ENCODE measurements at regions not wholly inside any gene's neighbourhood (a gene's known extent, or its start where the extent isn't known, plus 50 kb on each side); places are given as distances from the start of the nearest gene placed in this dataset.

DNA sequence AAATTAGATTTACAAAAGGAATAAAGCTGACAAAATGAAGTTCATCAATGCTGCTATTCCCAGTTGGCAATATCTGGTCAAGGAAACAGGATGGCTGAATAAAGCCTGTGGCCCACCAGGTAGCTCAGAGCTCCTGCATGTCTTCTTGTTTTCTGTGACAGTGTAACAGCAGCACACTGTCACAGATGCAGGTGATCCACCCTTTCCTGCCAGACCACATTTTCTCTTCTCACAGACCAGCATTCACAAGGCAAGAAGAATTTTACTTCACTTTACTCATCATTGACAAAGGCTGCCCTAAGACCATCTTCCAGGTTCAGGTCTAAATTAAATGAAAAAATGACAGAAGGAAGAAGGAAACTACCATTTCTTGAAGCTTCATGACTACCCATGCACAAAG lies 166.2 kb upstream of the MEIS1 start:
- no peak for TF ChIP-seq TCF12 (IDR thresholded peaks at IDR 0.05; ENCODE audit: low read depth)
- TF ChIP-seq NFIC (IDR thresholded peaks at IDR 0.05) = no peak
- TF ChIP-seq RAD21 (IDR thresholded peaks at IDR 0.05; ENCODE audit: low read depth) = no peak

DNA sequence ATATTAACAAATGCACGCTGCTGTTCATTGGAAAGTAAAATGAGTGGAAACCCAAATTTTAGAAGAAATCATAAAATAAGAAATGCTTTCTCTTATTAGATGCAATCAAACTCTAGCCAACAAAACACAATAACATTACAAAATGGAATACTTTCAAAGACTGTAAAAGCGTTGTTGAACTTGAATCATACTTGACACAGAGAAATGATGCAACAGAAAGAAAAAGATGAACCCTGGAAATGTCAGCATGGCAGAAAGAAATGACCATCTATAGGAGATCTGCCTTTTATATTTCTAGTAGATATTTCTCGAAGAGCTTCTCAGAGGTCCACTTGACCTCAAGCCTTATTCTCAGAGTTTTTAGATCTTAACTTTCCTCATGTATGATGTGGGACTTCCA lies 170.6 kb upstream of the MEIS1 start:
- TF ChIP-seq YY1 (IDR thresholded peaks at IDR 0.05; ENCODE audit: low read depth) (no peak), CREB1 (IDR thresholded peaks at IDR 0.05; ENCODE audit: low read depth) (no peak), EGR1 (IDR thresholded peaks at IDR 0.05) (no peak), TAF1 (IDR thresholded peaks at IDR 0.05; ENCODE audit: low read depth) (no peak), ZBTB7A (IDR thresholded peaks at IDR 0.05; ENCODE audit: low read depth) (no peak), CEBPB (IDR thresholded peaks at IDR 0.05) (no peak), FOXM1 (IDR thresholded peaks at IDR 0.05; ENCODE audit: borderline replicate concordance, low read depth) (no peak), EP300 (IDR thresholded peaks at IDR 0.05; ENCODE audit: borderline replicate concordance) (no peak), RAD21 (IDR thresholded peaks at IDR 0.05; ENCODE audit: low read depth) (no peak), TCF12 (IDR thresholded peaks at IDR 0.05; ENCODE audit: low read depth) (no peak), TEAD4 (IDR thresholded peaks at IDR 0.05) (no peak), NFIC (IDR thresholded peaks at IDR 0.05) (no peak)
- TF ChIP-seq, protein P1, sequence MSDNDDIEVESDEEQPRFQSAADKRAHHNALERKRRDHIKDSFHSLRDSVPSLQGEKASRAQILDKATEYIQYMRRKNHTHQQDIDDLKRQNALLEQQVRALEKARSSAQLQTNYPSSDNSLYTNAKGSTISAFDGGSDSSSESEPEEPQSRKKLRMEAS (IDR thresholded peaks at IDR 0.05) = no peak
- TF ChIP-seq, protein P2, sequence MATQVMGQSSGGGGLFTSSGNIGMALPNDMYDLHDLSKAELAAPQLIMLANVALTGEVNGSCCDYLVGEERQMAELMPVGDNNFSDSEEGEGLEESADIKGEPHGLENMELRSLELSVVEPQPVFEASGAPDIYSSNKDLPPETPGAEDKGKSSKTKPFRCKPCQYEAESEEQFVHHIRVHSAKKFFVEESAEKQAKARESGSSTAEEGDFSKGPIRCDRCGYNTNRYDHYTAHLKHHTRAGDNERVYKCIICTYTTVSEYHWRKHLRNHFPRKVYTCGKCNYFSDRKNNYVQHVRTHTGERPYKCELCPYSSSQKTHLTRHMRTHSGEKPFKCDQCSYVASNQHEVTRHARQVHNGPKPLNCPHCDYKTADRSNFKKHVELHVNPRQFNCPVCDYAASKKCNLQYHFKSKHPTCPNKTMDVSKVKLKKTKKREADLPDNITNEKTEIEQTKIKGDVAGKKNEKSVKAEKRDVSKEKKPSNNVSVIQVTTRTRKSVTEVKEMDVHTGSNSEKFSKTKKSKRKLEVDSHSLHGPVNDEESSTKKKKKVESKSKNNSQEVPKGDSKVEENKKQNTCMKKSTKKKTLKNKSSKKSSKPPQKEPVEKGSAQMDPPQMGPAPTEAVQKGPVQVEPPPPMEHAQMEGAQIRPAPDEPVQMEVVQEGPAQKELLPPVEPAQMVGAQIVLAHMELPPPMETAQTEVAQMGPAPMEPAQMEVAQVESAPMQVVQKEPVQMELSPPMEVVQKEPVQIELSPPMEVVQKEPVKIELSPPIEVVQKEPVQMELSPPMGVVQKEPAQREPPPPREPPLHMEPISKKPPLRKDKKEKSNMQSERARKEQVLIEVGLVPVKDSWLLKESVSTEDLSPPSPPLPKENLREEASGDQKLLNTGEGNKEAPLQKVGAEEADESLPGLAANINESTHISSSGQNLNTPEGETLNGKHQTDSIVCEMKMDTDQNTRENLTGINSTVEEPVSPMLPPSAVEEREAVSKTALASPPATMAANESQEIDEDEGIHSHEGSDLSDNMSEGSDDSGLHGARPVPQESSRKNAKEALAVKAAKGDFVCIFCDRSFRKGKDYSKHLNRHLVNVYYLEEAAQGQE (IDR thresholded peaks at IDR 0.05; ENCODE audit: low read depth) = no peak
- TF ChIP-seq, protein P3, sequence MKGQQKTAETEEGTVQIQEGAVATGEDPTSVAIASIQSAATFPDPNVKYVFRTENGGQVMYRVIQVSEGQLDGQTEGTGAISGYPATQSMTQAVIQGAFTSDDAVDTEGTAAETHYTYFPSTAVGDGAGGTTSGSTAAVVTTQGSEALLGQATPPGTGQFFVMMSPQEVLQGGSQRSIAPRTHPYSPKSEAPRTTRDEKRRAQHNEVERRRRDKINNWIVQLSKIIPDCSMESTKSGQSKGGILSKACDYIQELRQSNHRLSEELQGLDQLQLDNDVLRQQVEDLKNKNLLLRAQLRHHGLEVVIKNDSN (IDR thresholded peaks at IDR 0.05) = no peak

DNA sequence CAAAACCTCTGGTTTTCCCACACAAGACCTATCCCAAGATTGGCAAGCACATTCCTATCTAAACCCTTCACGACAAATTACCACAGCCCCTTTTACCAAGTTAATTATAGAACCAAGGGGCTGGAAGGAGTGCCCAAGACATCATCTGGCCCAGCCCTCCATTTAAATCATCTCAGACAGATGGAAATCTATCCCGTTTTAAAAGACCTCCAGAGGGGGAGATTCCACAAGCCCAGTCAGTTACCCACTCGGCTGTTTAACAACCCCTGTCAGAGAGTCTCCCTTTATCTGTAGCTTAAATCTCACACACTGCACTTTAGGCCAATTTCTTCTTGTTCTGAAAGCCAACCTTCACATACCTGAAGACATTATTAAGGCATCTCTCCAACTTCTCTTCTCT lies 179.1 kb upstream of the MEIS1 start:
- TF ChIP-seq TEAD4 (IDR thresholded peaks at IDR 0.05) (no peak), YY1 (IDR thresholded peaks at IDR 0.05; ENCODE audit: low read depth) (no peak), ZBTB7A (IDR thresholded peaks at IDR 0.05; ENCODE audit: low read depth) (no peak), EGR1 (IDR thresholded peaks at IDR 0.05) (no peak), TAF1 (IDR thresholded peaks at IDR 0.05; ENCODE audit: low read depth) (no peak), FOXM1 (IDR thresholded peaks at IDR 0.05; ENCODE audit: borderline replicate concordance, low read depth) (no peak), CEBPB (IDR thresholded peaks at IDR 0.05) (no peak), EP300 (IDR thresholded peaks at IDR 0.05; ENCODE audit: borderline replicate concordance) (no peak), NFIC (IDR thresholded peaks at IDR 0.05) (no peak), TCF12 (IDR thresholded peaks at IDR 0.05; ENCODE audit: low read depth) (no peak), CREB1 (IDR thresholded peaks at IDR 0.05; ENCODE audit: low read depth) (no peak), RAD21 (IDR thresholded peaks at IDR 0.05; ENCODE audit: low read depth) (no peak)
- TF ChIP-seq, protein P3 (IDR thresholded peaks at IDR 0.05) = no peak
- TF ChIP-seq, protein P1 (IDR thresholded peaks at IDR 0.05) = no peak
- TF ChIP-seq, protein P2 (IDR thresholded peaks at IDR 0.05; ENCODE audit: low read depth) = no peak

DNA sequence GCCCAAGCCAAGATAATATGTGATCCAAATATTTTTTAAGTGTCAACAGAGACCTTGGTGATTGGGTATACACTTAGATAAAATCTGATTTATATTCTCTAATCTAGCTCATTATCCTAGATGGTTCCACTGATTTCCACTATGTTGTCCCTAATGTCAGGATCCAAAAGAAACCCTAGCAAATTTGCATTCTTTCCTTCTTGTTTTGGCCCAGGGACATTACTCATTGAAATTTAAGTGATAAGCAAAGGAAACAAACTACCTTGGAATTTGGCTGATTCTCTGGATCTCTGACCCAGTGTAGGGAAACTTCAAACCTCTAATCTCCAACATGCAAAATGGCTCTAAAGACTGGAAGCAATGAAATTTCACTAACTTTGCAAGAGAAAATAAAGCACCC lies 179.8 kb upstream of the MEIS1 start:
- TF ChIP-seq TEAD4 (IDR thresholded peaks at IDR 0.05) (no peak), FOXM1 (IDR thresholded peaks at IDR 0.05; ENCODE audit: borderline replicate concordance, low read depth) (no peak), NFIC (IDR thresholded peaks at IDR 0.05) (no peak), YY1 (IDR thresholded peaks at IDR 0.05; ENCODE audit: low read depth) (no peak), CEBPB (IDR thresholded peaks at IDR 0.05) (no peak), CREB1 (IDR thresholded peaks at IDR 0.05; ENCODE audit: low read depth) (no peak), ZBTB7A (IDR thresholded peaks at IDR 0.05; ENCODE audit: low read depth) (no peak), EP300 (IDR thresholded peaks at IDR 0.05; ENCODE audit: borderline replicate concordance) (no peak), TCF12 (IDR thresholded peaks at IDR 0.05; ENCODE audit: low read depth) (no peak), EGR1 (IDR thresholded peaks at IDR 0.05) (no peak), TAF1 (IDR thresholded peaks at IDR 0.05; ENCODE audit: low read depth) (no peak), RAD21 (IDR thresholded peaks at IDR 0.05; ENCODE audit: low read depth) (no peak)
- TF ChIP-seq, protein P1 (IDR thresholded peaks at IDR 0.05) = no peak
- TF ChIP-seq, protein P3 (IDR thresholded peaks at IDR 0.05) = no peak
- TF ChIP-seq, protein P2 (IDR thresholded peaks at IDR 0.05; ENCODE audit: low read depth) = no peak
